HG03045 (cell line): ENCODE measurements at regions not wholly inside any gene's neighbourhood (a gene's known extent, or its start where the extent isn't known, plus 50 kb on each side); places are given as distances from the start of the nearest gene placed in this dataset.
"Not testable (repeated sequence)": the region's sequence is repeated elsewhere in the genome, so short reads cannot be mapped to it uniquely, and the experiment has no call there.

ENCODE experiments used
- ATAC-seq: cut with Tn5 transposase; IDR thresholded peaks from one replicate; pipeline ENCODE4 v1.9.1; 2021; ENCODE audit warnings: mild to moderate bottlenecking, moderate library complexity; ENCODE audit not compliant: unreplicated experiment

GRCh38 chrY:24517340-24517739 is 100.5 kb upstream of the BPY2B start:
- ATAC-seq, result not testable (repeated sequence)

GRCh38 chrY:24521686-24522085 is 96.1 kb upstream of the BPY2B start:
- ATAC-seq, result peak; percentile 90

GRCh38 chrY:24537247-24537970 is 80.4 kb upstream of the BPY2B start:
- ATAC-seq, result not testable (repeated sequence)

- not testable (repeated sequence) for ATAC-seq
Observed at GRCh38 chrY:24548807-24549206, 69.0 kb upstream of the BPY2B start.

GRCh38 chrY:24561422-24561821 is 56.4 kb upstream of the BPY2B start:
- ATAC-seq, result not testable (repeated sequence)
